ENCODE measurements at regions not wholly inside any gene's neighbourhood (a gene's known extent, or its start where the extent isn't known, plus 50 kb on each side); places are given as distances from the start of the nearest gene placed in this dataset.
"Not testable (repeated sequence)": the region's sequence is repeated elsewhere in the genome, so short reads cannot be mapped to it uniquely, and the experiment has no call there.

- no peak for FAIRE-seq
These were observed 148.7 kb downstream of the MEX3B start for GRCh38 chr15:81897057-81897677.

GRCh38 chr15:81896356-81896755, 149.5 kb downstream of the MEX3B start:
- no peak for FAIRE-seq

GRCh38 chr15:81895723-81896122, 150.1 kb downstream of the MEX3B start:
- no peak for FAIRE-seq

- FAIRE-seq: no peak
These were observed 151.8 kb downstream of the MEX3B start for GRCh38 chr15:81894061-81894460.

GRCh38 chr15:81893182-81893835, 152.5 kb downstream of the MEX3B start:
- FAIRE-seq: no peak

- FAIRE-seq: no peak
These were observed 155.3 kb downstream of the MEX3B start for GRCh38 chr15:81890496-81890895.

- no peak for FAIRE-seq
These were observed 156.3 kb downstream of the MEX3B start for GRCh38 chr15:81889485-81889881.

GRCh38 chr15:81888748-81889484, 156.9 kb downstream of the MEX3B start:
- FAIRE-seq: no peak

- FAIRE-seq: no peak
These were observed 157.9 kb downstream of the MEX3B start for GRCh38 chr15:81887912-81888311.

GRCh38 chr15:81887188-81887587, 158.6 kb downstream of the MEX3B start:
- FAIRE-seq: not testable (repeated sequence)

- FAIRE-seq: no peak
These were observed 159.2 kb downstream of the MEX3B start for GRCh38 chr15:81886591-81886990.

- no peak for FAIRE-seq
These were observed 159.7 kb downstream of the MEX3B start for GRCh38 chr15:81886080-81886479.

GRCh38 chr15:81885135-81885534, 160.7 kb downstream of the MEX3B start:
- FAIRE-seq: no peak

- peak; percentile 9 for FAIRE-seq
These were observed 163.3 kb downstream of the MEX3B start for GRCh38 chr15:81882504-81882903.

GRCh38 chr15:81880833-81881232, 165.0 kb downstream of the MEX3B start:
- no peak for FAIRE-seq

- FAIRE-seq: no peak
These were observed 165.5 kb downstream of the MEX3B start for GRCh38 chr15:81880314-81880713.

- FAIRE-seq: not testable (repeated sequence)
These were observed 170.1 kb downstream of the MEX3B start for GRCh38 chr15:81875717-81876116.

- not testable (repeated sequence) for FAIRE-seq
These were observed 175.1 kb downstream of the MEX3B start for GRCh38 chr15:81870746-81871106.

- FAIRE-seq: not testable (repeated sequence)
These were observed 175.6 kb downstream of the MEX3B start for GRCh38 chr15:81870062-81870745.

GRCh38 chr15:81869161-81869954, 176.5 kb downstream of the MEX3B start:
- no peak for FAIRE-seq

GRCh38 chr15:81865850-81866537, 179.8 kb downstream of the MEX3B start:
- no peak for FAIRE-seq

- FAIRE-seq: no peak
These were observed 182.7 kb downstream of the MEX3B start for GRCh38 chr15:81863162-81863561.

All from islet of Langerhans (tissue), 1 donor.